ENCODE measurements at regions not wholly inside any gene's neighbourhood (a gene's known extent, or its start where the extent isn't known, plus 50 kb on each side); places are given as distances from the start of the nearest gene placed in this dataset.

DNA sequence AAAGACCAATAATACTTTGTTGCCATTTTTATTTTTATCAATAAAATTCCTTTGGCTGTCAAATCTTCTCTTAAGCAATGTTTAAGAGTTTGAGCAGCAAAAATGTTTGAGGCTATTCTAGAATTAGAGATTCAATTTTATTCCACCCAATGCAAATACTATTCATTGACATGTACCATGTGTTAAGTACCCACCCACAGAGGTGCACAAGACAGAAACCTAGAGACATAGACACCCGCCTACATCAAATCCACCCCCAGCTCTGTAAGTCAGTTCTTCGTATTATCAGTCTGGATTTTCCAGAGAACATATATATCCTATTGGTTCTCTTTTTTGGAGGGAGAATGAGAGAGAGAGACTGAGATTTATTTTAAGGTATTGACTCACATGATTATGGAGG is 463.7 kb downstream of the EPM2A start:
- WGBS: 95% methylated on average over 2 of the region's 2 CpGs
- peaks cover 0 to 52% (median 44%) of the 10 kb centered on the region in 4 donors for H3K4me1 ChIP-seq (ENCODE audit: control insufficient read depth in 4 of 4, insufficient read depth in 4 of 4, low read length in 3 of 4)
- DNase-seq (ENCODE audit: low spot score): no peak
- no peak overlapping the region for H3K9ac ChIP-seq (ENCODE audit: low read depth in 1 of 2, low read length in 2 of 2)
- no peaks in the 10 kb centered on the region for H3K9me3 ChIP-seq (ENCODE audit: control insufficient read depth in 4 of 4, low read length in 3 of 4)
- no peaks in the 10 kb centered on the region for H3K27me3 ChIP-seq (ENCODE audit: control insufficient read depth in 4 of 4, insufficient read depth in 4 of 4, low read length in 3 of 4)
- no peak overlapping the region for H3K27ac ChIP-seq (ENCODE audit: low read depth in 1 of 2, low read length in 2 of 2)
- H3K36me3 ChIP-seq (ENCODE audit: control insufficient read depth in 4 of 4, insufficient read depth in 3 of 4, low read depth in 1 of 4, low read length in 3 of 4): no peaks in the 10 kb centered on the region
- H3K4me3 ChIP-seq (ENCODE audit: low read depth in 1 of 3, low read length in 3 of 3): no peak overlapping the region
- TF ChIP-seq, protein P1, sequence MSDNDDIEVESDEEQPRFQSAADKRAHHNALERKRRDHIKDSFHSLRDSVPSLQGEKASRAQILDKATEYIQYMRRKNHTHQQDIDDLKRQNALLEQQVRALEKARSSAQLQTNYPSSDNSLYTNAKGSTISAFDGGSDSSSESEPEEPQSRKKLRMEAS (IDR thresholded peaks at IDR 0.05): no peak
- TF ChIP-seq FOXA2 (IDR thresholded peaks at IDR 0.05): no peak
- TF ChIP-seq, protein P2, sequence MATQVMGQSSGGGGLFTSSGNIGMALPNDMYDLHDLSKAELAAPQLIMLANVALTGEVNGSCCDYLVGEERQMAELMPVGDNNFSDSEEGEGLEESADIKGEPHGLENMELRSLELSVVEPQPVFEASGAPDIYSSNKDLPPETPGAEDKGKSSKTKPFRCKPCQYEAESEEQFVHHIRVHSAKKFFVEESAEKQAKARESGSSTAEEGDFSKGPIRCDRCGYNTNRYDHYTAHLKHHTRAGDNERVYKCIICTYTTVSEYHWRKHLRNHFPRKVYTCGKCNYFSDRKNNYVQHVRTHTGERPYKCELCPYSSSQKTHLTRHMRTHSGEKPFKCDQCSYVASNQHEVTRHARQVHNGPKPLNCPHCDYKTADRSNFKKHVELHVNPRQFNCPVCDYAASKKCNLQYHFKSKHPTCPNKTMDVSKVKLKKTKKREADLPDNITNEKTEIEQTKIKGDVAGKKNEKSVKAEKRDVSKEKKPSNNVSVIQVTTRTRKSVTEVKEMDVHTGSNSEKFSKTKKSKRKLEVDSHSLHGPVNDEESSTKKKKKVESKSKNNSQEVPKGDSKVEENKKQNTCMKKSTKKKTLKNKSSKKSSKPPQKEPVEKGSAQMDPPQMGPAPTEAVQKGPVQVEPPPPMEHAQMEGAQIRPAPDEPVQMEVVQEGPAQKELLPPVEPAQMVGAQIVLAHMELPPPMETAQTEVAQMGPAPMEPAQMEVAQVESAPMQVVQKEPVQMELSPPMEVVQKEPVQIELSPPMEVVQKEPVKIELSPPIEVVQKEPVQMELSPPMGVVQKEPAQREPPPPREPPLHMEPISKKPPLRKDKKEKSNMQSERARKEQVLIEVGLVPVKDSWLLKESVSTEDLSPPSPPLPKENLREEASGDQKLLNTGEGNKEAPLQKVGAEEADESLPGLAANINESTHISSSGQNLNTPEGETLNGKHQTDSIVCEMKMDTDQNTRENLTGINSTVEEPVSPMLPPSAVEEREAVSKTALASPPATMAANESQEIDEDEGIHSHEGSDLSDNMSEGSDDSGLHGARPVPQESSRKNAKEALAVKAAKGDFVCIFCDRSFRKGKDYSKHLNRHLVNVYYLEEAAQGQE (IDR thresholded peaks at IDR 0.05): no peak

DNA sequence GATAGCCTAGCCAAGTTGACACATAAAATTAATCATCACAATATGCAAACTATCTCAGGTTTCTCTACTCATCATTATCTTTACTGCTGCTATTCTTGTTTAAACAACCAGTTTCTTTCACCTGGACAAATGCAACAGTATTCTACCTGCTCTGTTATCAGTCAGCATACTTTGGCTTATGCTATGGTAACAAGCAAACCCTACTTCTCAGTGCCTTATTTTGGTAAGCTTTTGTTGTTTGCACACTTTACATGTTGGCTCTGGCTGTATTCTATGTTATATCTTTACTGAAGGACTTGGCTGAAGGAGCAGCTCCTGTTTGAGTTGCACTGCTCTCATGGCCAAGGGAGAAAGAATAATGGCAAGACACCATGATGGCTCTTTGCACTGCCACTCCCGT is 463.1 kb downstream of the EPM2A start:
- WGBS: 90% methylated on average over 1 of the region's 1 CpG
- no peak for TF ChIP-seq YY1 (IDR thresholded peaks at IDR 0.05)
- TF ChIP-seq, protein P2 (IDR thresholded peaks at IDR 0.05): no peak
- no peak for TF ChIP-seq FOXA1 (IDR thresholded peaks at IDR 0.05)
- no peak for TF ChIP-seq EGR1 (IDR thresholded peaks at IDR 0.05; ENCODE audit: low read depth in 2 of 2)
- TF ChIP-seq, protein P1 (IDR thresholded peaks at IDR 0.05): no peak
- DNase-seq (ENCODE audit: low spot score): no peak
- no peaks in the 10 kb centered on the region for H3K9me3 ChIP-seq (ENCODE audit: control insufficient read depth in 4 of 4, low read length in 3 of 4)
- peaks cover 0 to 46% (median 39%) of the 10 kb centered on the region in 4 donors for H3K4me1 ChIP-seq (ENCODE audit: control insufficient read depth in 4 of 4, insufficient read depth in 4 of 4, low read length in 3 of 4)
- no peak overlapping the region for H3K9ac ChIP-seq (ENCODE audit: low read depth in 1 of 2, low read length in 2 of 2)
- H3K36me3 ChIP-seq (ENCODE audit: control insufficient read depth in 4 of 4, insufficient read depth in 3 of 4, low read depth in 1 of 4, low read length in 3 of 4): no peaks in the 10 kb centered on the region
- no peak overlapping the region for H3K4me3 ChIP-seq (ENCODE audit: low read depth in 1 of 3, low read length in 3 of 3)
- no peaks in the 10 kb centered on the region for H3K27me3 ChIP-seq (ENCODE audit: control insufficient read depth in 4 of 4, insufficient read depth in 4 of 4, low read length in 3 of 4)
- no peak overlapping the region for H3K27ac ChIP-seq (ENCODE audit: low read depth in 1 of 2, low read length in 2 of 2)

DNA sequence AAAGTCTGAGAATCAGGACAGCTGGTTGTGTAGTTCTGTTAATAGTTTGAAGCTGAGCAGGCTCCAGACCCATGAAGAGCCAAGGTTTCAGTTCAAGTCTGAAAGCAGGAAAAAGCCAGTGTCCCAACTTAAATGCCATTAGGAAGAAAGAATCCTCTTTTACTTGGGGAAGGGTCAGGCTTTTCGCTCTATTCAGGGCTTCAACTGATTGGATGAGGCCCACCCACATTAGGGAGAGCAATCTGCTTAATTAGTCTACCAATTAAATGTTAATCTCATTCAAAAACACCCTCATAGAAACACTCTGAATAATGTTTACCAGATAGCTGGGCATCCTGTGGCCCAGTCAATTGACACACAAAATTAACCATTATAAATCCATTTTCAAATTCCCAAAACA is 462.2 kb downstream of the EPM2A start:
- Histone ChIP-seq H3K27ac (ENCODE audit: low read depth in 1 of 2, low read length in 2 of 2) (no peak overlapping the region), H3K27me3 (ENCODE audit: control insufficient read depth in 4 of 4, insufficient read depth in 4 of 4, low read length in 3 of 4) (no peaks in the 10 kb centered on the region), H3K9ac (ENCODE audit: low read depth in 1 of 2, low read length in 2 of 2) (no peak overlapping the region), H3K36me3 (ENCODE audit: control insufficient read depth in 4 of 4, insufficient read depth in 3 of 4, low read depth in 1 of 4, low read length in 3 of 4) (no peaks in the 10 kb centered on the region), H3K9me3 (ENCODE audit: control insufficient read depth in 4 of 4, low read length in 3 of 4) (no peaks in the 10 kb centered on the region), H3K4me1 (ENCODE audit: control insufficient read depth in 4 of 4, insufficient read depth in 4 of 4, low read length in 3 of 4) (peaks cover 0 to 37% (median 31%) of the 10 kb centered on the region in 4 donors), H3K4me3 (ENCODE audit: low read depth in 1 of 3, low read length in 3 of 3) (no peak overlapping the region)
- no peak for DNase-seq (ENCODE audit: low spot score)
- no peak for TF ChIP-seq EGR1 (IDR thresholded peaks at IDR 0.05; ENCODE audit: low read depth in 2 of 2)
- TF ChIP-seq JUND (IDR thresholded peaks at IDR 0.05): no peak
- TF ChIP-seq, protein P2 (IDR thresholded peaks at IDR 0.05): no peak
- no peak for TF ChIP-seq NR2F2 (IDR thresholded peaks at IDR 0.05)
- 91% methylated on average over 1 of the region's 1 CpG for WGBS

All from liver (tissue), 7 donors.